Embryonic facial prominence (tissue), 1 donor: ENCODE measurements at regions not wholly inside any gene's neighbourhood (a gene's known extent, or its start where the extent isn't known, plus 50 kb on each side); places are given as distances from the start of the nearest gene placed in this dataset.

Experiments used
- DNase-seq: peaks from one replicate; pipeline ENCODE4 v3.0.0-alpha.2; 2016; ENCODE audit errors: extremely low spot score

DNA sequence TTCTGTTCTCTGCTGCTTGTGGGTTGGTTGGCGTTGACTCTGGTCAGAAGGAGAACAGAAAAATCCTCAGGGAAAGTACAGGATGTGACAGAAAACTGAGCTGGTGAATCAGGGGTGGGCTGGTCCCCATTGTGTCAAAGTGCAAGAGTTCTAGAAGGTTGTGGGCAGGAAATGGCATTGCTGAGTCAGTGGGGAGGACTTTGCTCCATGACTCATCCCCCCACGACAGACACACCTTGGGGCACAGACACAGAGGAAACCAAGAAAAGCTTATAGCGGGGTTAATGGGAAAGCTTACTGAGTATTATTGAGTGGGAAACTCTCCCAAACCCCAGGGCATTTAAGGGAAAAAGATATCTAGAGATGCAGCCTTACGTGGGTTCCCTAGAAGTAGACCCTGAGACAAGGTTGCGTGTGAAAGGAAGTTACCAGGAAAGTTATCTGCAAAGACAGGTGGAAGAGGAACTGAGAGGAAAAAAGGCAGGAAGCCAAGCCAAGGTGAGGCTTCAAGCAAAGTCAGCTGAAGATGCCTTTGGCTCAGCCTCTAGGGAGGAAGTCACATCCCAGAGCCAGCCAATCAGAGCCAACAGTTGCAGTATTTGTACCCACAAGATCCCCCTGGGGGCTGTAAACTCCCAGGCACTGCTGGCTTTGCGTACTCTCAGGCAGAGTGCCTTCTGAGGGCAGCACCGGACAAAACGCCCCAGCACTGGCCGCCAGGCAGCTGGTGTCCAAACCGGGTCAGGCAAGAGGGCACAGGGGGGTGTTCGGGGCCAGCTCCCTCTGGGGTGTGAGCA, 86.4 kb downstream of the FOXL1 start:
- DNase-seq, result no peak

DNA sequence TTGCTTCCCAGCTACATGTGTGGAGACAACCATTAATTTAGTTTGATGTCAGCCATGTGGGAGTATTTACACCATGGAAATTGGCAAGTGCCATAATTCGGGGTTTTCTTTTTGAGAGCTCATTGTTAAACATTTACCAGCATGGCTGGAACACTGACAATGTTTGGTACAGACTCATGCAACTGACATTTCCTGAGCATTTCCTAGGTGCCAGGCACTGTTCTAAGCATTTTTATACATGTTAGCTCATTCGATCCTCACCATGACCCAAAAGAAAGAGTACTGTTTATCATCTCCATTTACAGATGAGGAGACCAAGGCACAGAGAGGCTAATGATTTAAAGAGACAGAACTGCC, 86.9 kb downstream of the FOXL1 start:
- no peak for DNase-seq

GRCh38 chr16:86665929-86666328, 87.6 kb downstream of the FOXL1 start:
- no peak for DNase-seq

DNA sequence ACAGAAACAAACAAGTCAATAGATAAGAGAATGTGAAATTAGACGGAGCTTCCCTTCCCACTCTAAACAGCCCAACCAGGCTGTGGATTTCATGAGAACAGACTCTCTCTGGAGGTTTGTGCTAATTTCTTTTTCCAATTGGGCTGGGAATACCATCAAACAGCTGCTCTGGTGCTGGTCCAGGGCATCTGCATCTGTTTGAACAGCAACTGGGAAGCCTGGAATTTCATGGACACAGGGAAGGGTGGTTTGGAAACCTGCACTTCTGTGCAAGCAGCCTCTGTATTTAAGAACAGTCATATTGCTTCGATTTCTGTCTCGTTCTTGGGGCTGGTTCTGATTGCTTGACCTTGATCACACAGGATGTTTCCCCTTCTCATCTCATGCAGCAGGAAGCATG, 88.7 kb downstream of the FOXL1 start:
- DNase-seq, result no peak

GRCh38 chr16:86668136-86668910, 90.0 kb downstream of the FOXL1 start:
- no peak for DNase-seq

GRCh38 chr16:86669285-86669805, 91.0 kb downstream of the FOXL1 start:
- no peak for DNase-seq

DNA sequence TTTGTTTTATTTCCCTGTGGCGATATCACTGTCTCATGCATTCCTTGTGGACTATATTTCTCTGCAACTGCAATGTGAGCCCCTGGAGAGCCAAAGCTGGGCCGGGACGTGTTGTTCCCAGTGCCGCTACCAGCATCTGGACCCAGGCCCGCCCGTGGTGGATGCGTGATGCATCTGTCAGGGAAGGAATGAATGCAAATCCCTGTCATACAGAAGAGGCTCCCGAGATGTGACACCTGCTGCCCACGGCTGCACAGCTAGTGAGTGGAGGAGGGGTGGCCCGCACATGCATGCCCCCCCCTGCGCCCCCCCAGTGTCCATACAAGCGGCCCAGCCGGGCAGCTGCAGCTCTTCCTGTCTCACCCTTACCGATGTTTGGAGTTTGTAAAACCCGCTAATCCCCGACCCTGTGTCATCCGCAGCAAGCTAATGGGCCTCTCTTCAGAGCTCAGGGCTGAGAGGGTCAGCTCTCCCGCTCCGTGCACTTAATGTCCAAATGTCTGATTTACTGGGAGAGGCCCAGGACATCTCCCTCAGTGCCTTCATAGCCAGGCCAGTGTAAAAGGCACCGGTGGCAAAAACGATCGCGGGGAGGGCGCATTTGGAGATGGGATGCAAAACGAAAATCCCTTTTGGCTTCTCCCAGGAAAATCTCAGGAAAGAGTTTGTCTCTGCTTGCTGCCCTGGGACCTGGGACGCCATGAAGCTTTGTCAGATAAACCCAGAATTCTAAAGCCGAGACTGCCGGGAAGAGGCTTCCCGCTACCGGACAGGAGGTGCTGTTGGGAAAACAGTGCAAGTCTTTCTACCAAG, 91.8 kb downstream of the FOXL1 start:
- DNase-seq, result no peak

DNA sequence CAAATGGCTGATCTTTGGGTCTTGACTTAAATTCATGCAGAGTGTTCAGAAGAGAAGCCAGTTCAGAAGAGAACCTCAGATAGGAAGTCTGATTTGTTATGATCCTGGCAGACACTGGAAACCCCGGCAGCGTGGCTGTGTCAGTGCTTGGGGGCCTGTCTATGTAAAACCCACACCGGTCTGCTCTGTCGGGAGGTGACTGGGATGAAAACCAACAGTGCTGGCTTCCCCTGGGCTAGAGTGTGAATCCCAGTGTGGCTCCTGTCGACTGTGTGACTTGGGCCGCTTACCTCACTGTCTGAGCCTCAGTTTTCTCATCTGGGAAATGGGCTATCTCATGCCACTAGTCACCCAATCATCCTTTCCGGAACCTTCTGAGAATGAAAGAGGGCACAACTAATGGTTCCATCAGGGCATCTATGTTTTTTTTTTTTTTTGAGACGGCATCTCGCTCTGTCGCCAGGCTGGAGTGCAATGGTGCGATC, 92.4 kb downstream of the FOXL1 start:
- no peak for DNase-seq

GRCh38 chr16:86671486-86672178, 93.3 kb downstream of the FOXL1 start:
- no peak for DNase-seq

DNA sequence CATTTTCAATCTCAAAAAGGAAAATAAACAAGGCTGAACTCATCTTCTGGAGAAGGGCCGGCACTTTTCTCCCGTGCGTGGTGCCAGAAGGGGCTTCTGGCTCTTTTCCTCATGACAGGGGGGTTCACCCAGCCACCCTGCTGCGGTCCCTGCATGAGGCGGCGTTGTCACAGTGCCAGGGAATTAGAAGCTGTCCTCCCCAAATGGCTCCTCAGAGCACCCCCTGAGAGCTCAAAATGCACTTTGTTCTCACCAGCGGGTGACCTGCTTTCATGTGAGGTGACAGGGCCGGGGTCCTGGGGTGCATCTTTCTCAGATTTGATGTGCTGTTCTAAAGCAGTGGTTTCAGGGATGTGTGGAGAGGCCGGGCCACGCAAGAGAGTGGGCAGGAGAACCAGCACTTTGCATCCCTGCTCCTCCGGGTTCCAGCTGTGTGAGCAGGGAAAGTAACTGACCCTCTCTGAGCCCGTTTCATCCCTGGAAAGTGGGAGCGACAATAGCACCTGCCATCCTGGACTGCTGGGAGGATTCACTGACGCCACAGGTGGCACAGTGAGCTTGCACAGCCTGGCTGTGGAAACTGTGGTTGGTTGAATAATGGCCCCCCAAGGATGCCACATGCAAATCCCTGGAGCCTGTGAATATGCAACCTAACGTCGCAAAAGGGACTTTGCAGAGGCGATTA, 94.0 kb downstream of the FOXL1 start:
- DNase-seq, result no peak

- DNase-seq, result no peak
Observed at GRCh38 chr16:86673090-86673955, 95.0 kb downstream of the FOXL1 start.

DNA sequence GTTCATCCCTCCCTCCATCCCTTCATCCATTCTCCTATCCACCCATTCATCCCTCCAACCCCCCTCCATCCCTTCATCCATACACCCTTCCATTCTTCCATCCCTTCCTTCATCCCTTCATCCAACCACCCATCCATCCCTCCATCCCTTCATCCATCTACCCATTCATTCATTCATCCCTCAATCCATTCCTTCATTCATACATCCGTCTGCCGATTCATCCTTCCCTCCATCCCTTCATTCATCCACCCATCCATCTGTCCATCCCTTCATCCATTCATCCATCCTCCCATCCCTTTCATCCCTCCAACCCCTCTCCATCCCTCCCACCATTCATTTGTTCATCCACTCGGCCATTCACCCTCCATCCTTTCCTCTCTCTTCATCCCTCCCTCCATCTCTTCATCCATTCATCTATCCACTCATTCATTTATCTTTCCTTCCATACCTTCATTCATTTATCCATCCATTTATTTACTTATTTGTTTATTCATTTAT, 95.7 kb downstream of the FOXL1 start:
- DNase-seq, result no peak

- no peak for DNase-seq
Observed at GRCh38 chr16:86676254-86676670, 97.9 kb downstream of the FOXL1 start.

DNA sequence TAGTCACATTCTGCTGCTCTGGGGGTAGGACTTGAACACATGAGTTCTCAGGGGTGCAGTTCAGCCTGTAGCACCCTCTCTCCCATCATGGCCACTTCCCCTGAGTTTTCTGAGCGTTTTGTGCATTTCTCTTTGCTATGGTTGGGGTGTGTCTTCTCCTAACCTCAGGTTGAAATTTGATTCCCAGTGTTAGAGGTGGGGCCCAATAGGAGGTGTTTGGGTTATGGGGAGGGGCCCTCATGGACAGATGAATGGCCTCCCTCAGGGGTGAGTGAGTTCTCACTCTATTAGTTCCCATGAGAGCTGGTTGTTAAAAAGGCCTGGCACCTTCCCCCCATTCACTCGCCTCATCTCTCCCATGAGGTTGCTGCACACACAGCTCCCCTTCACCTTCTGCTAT, 101.1 kb downstream of the FOXL1 start:
- DNase-seq, result no peak

GRCh38 chr16:86680162-86680561, 101.8 kb downstream of the FOXL1 start:
- DNase-seq, result no peak

DNA sequence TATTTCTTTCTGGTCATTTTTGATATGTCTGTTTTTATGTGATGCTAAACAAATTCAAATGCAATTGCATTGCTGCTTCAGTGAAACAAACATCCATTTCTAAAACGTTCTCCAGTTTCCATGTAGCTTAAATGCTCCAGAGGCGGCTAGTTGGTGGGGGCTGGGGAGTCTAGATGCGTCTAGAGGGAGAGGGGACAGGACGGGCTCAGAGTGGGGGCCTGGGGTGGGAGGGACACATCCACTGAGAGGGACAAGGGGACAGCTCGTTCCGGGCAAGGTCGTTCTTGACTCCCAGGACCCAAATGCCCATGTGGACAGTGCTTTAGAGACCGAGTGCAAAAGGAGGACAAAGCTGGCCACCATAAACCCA, 102.3 kb downstream of the FOXL1 start:
- DNase-seq, result no peak

DNA sequence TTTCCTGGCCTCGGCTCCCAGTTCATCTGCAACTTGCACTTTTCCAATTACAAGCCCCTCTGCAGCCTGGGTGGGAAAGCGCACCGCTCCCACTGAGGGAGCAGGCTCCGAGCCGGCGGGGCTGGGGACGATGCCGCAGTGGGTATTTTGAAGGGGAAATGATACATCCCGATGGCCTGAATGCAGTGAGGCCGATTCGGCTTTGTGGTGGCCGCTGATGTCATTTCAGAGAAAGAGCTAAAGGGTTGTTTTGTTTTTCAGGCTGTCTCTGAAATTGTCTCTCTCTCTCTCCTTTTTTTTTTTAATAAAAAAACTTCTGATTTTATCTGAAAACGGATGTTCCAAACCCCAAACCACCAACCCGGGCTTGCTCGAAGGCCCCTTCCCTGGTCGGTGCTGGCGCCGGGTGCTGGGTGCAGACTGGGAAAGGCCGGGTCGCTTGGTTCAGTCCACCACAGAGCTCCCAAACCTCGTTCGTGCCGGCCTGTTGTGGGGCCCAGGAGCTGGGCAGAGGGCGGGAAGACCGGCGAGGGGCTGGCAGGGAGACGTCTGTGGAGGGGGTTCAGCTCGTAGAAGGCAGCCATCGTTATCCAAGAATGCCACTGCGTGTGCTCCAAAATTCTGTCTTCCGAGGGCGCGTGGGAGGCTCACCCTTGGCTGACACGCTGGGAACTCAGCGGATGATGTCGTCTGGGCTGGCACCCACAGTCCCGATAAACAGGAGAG, 102.8 kb downstream of the FOXL1 start:
- no peak for DNase-seq

- DNase-seq, result no peak
Observed at GRCh38 chr16:86681757-86682106, 103.4 kb downstream of the FOXL1 start.

DNA sequence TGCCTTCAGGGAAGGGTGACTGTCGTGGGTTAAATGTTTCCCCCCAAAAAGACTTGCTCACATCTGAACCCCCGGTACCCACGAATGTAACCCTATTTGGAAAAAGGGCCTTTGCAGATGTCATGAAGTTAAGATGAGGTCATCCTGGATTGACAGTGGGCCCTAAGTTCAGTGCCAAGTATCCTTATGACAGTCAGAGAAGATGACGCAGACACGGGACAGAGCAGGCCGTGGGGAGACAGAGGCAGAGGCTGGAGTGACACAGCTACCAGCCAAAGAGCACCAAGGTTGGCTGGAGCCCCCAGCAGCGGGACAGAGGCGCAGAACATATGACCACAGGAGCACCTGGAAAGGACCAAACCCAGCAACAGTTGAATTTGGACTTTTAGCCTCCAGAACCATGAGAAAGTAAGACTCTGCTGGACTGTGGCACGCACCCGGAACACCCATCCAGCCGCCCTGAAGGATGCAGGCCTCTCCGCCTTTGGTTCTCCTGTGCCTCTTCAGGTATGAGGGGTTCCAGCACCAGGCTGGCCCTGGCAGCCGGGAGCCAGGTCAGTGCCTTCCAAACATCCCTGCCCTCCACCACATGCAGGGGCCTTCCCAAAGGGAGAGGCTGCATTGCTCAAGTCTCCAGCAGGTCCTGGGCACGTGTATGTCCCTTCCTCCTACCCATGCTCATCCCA, 104.0 kb downstream of the FOXL1 start:
- no peak for DNase-seq
